Heart right ventricle (tissue), 16 donors: ENCODE measurements at regions not wholly inside any gene's neighbourhood (a gene's known extent, or its start where the extent isn't known, plus 50 kb on each side); places are given as distances from the start of the nearest gene placed in this dataset.

Experiments
- ATAC-seq, 8 donors: fragments of 200-7000 bp; cut with Tn5 transposase; one replicate each; pipeline ENCODE4 v1.9.1; 2020; ENCODE audit warnings: mild to moderate bottlenecking in 8 of 8, moderate library complexity in 8 of 8, moderate number of reproducible peaks in 1 of 8
- DNase-seq, 2 donors: peaks; one replicate each; pipeline ENCODE4 v3.0.0-alpha.2; 2020
- H3K27ac ChIP-seq, 10 donors: fragments of 200-600 bp; sonication (generic) in 2 of 10; one replicate each; pipeline versions ENCODE4 v1.5.0 to v1.8.0; 2020 to 2022; ENCODE audit warnings: mild to moderate bottlenecking in 3 of 10
- H3K27me3 ChIP-seq, 7 donors: fragments of 200-600 bp; one replicate each; pipeline ENCODE4 v1.8.0; 2021 to 2022; ENCODE audit warnings: mild to moderate bottlenecking in 2 of 7
- H3K36me3 ChIP-seq, 9 donors: fragments of 200-600 bp; sonication (generic) in 1 of 9; one replicate each; pipeline versions ENCODE4 v1.5.0 to v1.8.0; 2020 to 2022; ENCODE audit warnings: mild to moderate bottlenecking in 2 of 9
- H3K4me1 ChIP-seq, 9 donors: fragments of 200-600 bp; sonication (generic) in 1 of 9; one replicate each; pipeline versions ENCODE4 v1.5.0 to v1.8.0; 2020 to 2022; ENCODE audit warnings: mild to moderate bottlenecking in 4 of 9
- H3K4me3 ChIP-seq, 10 donors: fragments of 200-600 bp; sonication (generic) in 2 of 10; one replicate each; pipeline versions ENCODE4 v1.5.0 to v1.8.0; 2020 to 2022; ENCODE audit warnings: mild to moderate bottlenecking in 7 of 10, moderate library complexity in 2 of 10
- H3K9me3 ChIP-seq, 11 donors: fragments of 200-600 bp in 10 of 11; sonication (generic) in 2 of 11; one replicate each; pipeline versions ENCODE4 v1.5.0 to v1.8.0; 2013 to 2022; ENCODE audit warnings: mild to moderate bottlenecking in 2 of 11, control low read depth in 1 of 11, moderate library complexity in 1 of 11
- WGBS, 2 donors: extraction: QIAGEN DNeasy Blood & Tissue Kit; methylation state at CpG; one replicate each; pipeline ENCODE4 v1.1.7; 2013; ENCODE audit warnings: inconsistent platforms in 1 of 2; 5-methylcytosine and 5-hydroxymethylcytosine counted together
- intact Hi-C, 10 donors: fragments of 100-400 bp; cut with DNase I; formaldehyde crosslinking; loops; one replicate each; pipeline versions ENCODE4 v1.11.1 to v1.14.2; 2022
- TF ChIP-seq, protein P1 (sequence below), 9 donors: fragments of 200-600 bp; sonication (generic) in 2 of 9; IDR thresholded peaks; one replicate each; pipeline versions ENCODE4 v1.5.0 to v1.8.0; 2021 to 2022; ENCODE audit warnings: antibody characterized with exemption in 9 of 9, mild to moderate bottlenecking in 5 of 9, moderate library complexity in 1 of 9
- donor health status: Arrhythmogenic right ventricular cardiomyopathy.
- donor health status: ischemic (EF 13 %, LVEDD 7.1; RV severe dilation, severe dysfunction).
- donor health status: healthy with polysubstance abuse.
- donor health status: DM: no; HTN: yes; CAD: no.
- donor health status: DM: no; HTN: no; CAD: no.
- donor health status: ischemic (EF 25% LVEDD 6.9; RV normal size, moderate dysfunction).
- donor health status: ischemic (EF 25% LVEDD 5.7; RV mildly dilated, moderate dysfunction).
- donor health status: healthy.
- donor health status: DM: yes; HTN: yes; CAD: no.
- donor health status: Ischemic cardiomyopathy.
- donor health status: ischemic (EF 35%, LVEDD 5.7; RV mildly dilated, moderate dysfunction).
- donor health status: nonischemic (EF 11% LVEDD 7.7; RV severe dilation, severe dysfunction).
- donor health status: DM: yes; HTN: yes; CAD: no.
- donor health status: PGD.
- donor health status: ischemic (EF 29% LVEDD 5.4; RV normal size, mild dysfunction).
- donor health status: nonischemic (EF 23%, LVEDD 6.1; RV moderate dilation, normal function).

DNA sequence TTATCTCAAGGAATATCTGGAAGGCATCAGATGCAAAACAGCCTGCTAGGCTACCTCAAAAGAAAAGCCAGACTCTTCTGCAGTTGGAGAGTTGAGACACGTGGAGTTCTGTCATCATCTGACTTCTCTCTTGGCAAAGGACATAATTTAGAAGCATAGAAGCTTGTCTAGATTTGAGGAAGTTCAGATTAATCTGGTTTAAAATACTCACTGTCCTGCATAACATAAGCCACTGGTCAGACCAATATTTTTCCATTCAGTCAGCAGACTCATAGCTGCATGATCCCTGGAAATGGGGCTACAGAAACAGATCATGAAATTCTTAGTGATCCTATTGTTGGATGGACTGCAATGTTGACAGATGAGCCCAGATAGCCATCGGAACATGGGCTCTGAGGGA, 349.0 kb downstream of the TXNL1 start:
- ATAC-seq (peak in 6 of 8 donors; percentile 33 to 64 (median 46)), DNase-seq (no peak)
- WGBS, 2 donors: 54 to 63% methylated on average over 2 of the region's 2 CpGs
- H3K9me3 ChIP-seq: no peaks in the 10 kb centered on the region
- H3K36me3 ChIP-seq: no peaks in the 10 kb centered on the region
- peaks cover 0 to 27% (median 16%) of the 10 kb centered on the region in 9 donors for H3K4me1 ChIP-seq
- intact Hi-C loops: no loop called here
- H3K27me3 ChIP-seq: no peaks in the 10 kb centered on the region
- H3K27ac ChIP-seq: peak overlapping the region in 1 of 10 donors; percentile 34
- H3K4me3 ChIP-seq: no peak overlapping the region
- TF ChIP-seq, protein P1, sequence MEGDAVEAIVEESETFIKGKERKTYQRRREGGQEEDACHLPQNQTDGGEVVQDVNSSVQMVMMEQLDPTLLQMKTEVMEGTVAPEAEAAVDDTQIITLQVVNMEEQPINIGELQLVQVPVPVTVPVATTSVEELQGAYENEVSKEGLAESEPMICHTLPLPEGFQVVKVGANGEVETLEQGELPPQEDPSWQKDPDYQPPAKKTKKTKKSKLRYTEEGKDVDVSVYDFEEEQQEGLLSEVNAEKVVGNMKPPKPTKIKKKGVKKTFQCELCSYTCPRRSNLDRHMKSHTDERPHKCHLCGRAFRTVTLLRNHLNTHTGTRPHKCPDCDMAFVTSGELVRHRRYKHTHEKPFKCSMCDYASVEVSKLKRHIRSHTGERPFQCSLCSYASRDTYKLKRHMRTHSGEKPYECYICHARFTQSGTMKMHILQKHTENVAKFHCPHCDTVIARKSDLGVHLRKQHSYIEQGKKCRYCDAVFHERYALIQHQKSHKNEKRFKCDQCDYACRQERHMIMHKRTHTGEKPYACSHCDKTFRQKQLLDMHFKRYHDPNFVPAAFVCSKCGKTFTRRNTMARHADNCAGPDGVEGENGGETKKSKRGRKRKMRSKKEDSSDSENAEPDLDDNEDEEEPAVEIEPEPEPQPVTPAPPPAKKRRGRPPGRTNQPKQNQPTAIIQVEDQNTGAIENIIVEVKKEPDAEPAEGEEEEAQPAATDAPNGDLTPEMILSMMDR (IDR thresholded peaks at IDR 0.05): no peak

DNA sequence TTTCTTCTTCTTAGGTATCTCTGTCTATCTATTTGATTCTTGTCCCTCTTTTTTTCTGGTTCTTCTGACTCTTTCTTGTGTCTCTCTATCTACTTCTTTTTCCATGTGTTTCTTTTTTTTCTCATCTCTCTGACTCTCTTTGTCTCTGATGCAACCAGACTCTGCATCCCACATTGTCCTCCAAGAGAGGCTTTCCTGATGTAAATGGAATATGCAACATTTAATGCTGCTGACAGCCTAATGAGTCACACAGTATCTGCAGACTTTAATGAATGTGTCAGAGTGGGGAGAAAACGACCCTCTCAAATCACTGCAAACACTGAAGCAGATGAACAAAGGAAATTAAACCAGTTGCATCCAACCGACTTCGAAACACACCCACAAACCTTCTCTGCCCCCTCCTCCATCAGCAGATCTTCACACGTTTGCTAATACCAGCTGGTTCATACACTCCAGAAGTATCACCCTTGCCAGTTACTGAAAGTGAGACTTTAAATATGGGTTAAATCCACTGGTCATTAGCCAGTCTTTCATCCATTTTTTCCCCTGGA, 351.5 kb downstream of the TXNL1 start:
- H3K4me3 ChIP-seq: no peak overlapping the region
- intact Hi-C loops: no loop called here
- H3K36me3 ChIP-seq: no peaks in the 10 kb centered on the region
- no peaks in the 10 kb centered on the region for H3K9me3 ChIP-seq
- no peaks in the 10 kb centered on the region for H3K27me3 ChIP-seq
- ATAC-seq (no peak), DNase-seq (no peak)
- TF ChIP-seq, protein P1 (IDR thresholded peaks at IDR 0.05): no peak
- WGBS, 2 donors: 66 to 69% methylated on average over 4 of the region's 4 CpGs
- peaks cover 0 to 27% (median 16%) of the 10 kb centered on the region in 9 donors for H3K4me1 ChIP-seq
- H3K27ac ChIP-seq: no peak overlapping the region

DNA sequence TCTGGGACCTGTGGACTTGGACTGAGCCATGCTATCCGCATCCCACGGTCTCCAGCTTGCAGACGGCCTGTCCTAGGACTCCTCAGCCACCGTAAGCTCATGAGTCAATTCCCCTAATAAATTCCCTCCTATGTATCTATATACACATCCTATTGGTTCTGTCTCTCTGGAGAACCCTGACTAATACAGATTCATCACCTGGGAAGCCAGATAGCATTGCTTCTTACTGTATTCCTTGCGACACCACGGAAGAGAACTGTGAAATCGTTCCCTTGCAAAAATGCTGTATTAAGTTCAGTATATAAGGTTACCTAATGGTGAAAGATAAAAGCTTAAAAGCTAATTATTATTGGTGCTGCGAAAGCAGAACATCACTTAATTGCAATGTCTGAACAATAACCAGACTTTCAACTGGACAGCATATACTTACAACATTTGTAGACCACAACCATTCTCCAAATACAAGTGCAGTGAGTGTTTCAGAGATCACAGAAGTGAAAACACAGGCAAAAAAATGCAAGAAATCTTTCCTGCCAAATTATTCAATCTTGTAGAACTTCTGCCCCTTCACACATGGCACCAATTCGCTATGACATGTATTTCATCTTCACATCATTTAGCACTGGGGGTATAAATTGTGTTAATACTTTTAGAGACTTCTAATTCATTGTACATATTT, 352.9 kb downstream of the TXNL1 start:
- WGBS, 2 donors: 95 to 96% methylated on average over 9 of the region's 9 CpGs
- Histone ChIP-seq H3K4me1 (peaks cover 0 to 14% (median 10%) of the 10 kb centered on the region in 9 donors), H3K27me3 (no peaks in the 10 kb centered on the region), H3K9me3 (no peaks in the 10 kb centered on the region), H3K27ac (no peak overlapping the region), H3K36me3 (no peaks in the 10 kb centered on the region), H3K4me3 (no peak overlapping the region)
- TF ChIP-seq, protein P1 (IDR thresholded peaks at IDR 0.05): no peak
- no peak for ATAC-seq
- intact Hi-C loops: no loop called here
- no peak for DNase-seq

DNA sequence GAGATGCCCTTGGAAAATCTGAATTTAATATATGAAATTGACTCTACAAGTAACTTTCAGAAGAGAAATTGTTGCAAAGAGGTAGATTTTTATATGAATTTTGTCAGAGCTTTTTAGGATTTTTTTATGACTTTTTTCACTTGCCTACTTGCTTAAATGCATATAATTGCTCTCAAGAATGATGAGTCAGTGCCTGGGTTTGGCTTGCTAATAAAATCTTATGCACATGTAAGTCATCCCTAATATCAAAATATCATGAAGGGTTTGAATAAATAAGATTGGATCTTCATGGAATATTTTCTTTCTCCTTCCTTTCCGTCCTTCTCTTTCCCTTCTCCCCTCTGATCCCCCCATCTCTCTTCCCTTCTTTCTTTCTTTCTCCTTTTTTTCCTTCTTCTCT, 354.1 kb downstream of the TXNL1 start:
- Histone ChIP-seq H3K4me3 (no peak overlapping the region), H3K9me3 (peaks cover 0 to 7% (median 0%) of the 10 kb centered on the region in 11 donors), H3K27ac (no peak overlapping the region), H3K36me3 (no peaks in the 10 kb centered on the region), H3K27me3 (no peaks in the 10 kb centered on the region), H3K4me1 (peaks cover 0 to 2% (median 0%) of the 10 kb centered on the region in 9 donors)
- DNase-seq (no peak), ATAC-seq (no peak)
- TF ChIP-seq, protein P1 (IDR thresholded peaks at IDR 0.05): no peak
- intact Hi-C loops: no loop called here
- WGBS, 2 donors: 83 to 88% methylated on average over 1 of the region's 1 CpG
